GM12878 (cell line): ENCODE measurements at regions not wholly inside any gene's neighbourhood (a gene's known extent, or its start where the extent isn't known, plus 50 kb on each side); places are given as distances from the start of the nearest gene placed in this dataset.
"Not testable (repeated sequence)": the region's sequence is repeated elsewhere in the genome, so short reads cannot be mapped to it uniquely, and the experiment has no call there.

ENCODE experiments used
- ATAC-seq: fragments of 200-7000 bp; cut with Tn5 transposase; 3 replicates; pipeline ENCODE4 v1.9.1; 2020; ENCODE audit warnings: mild to moderate bottlenecking, moderate library complexity
- BruUV-seq: library from RNA; stranded (reverse); fragments of 400-500 nt; replicated peaks from 2 replicates; lab custom pipeline; 2021; lab: Mats Ljungman, UMichigan
- CTCF ChIA-PET: fragments of 300-600 bp; sonication (Branson Sonifier 250); formaldehyde crosslinking; extraction: SDS; loops from one replicate; lab custom pipeline; 2021; ENCODE audit warnings: inconsistent platforms; lab: Yijun Ruan, JAX
- POLR2A ChIA-PET: fragments of 350-600 bp; formaldehyde crosslinking; extraction: SDS; loops from one replicate; lab custom pipeline; 2021; ENCODE audit warnings: inconsistent platforms; lab: Charles Lee
- RAD21 ChIA-PET: fragments of 300-600 bp; sonication (Branson Sonifier 250); formaldehyde crosslinking; loops from one replicate; lab custom pipeline; 2023; ENCODE audit warnings: antibody characterized with exemption; ENCODE audit not compliant: unreplicated experiment; lab: Charles Lee
- SMC1A ChIA-PET: fragments of 300-600 bp; sonication (Branson Sonifier 250); formaldehyde crosslinking; loops from one replicate; lab custom pipeline; 2023; ENCODE audit not compliant: unreplicated experiment, uncharacterized antibody; lab: Charles Lee
- DNase-seq: peaks from one replicate; pipeline ENCODE4 v3.0.0-alpha.2; 2011; ENCODE audit warnings: low read depth, low spot score
- FAIRE-seq: peaks from 3 replicates; lab custom pipeline; 2011; peaks lifted over from hg19 to GRCh38; lab: Jason Lieb, UNC
- H2AFZ ChIP-seq: 2 replicates; pipeline ENCODE4 v1.6.0; 2011; ENCODE audit warnings: low read depth, low read length, control low read depth; ENCODE audit not compliant: control insufficient read depth
- H3K27ac ChIP-seq: 2 replicates; pipeline ENCODE4 v1.5.1; 2011; ENCODE audit warnings: control low read depth; ENCODE audit not compliant: control insufficient read depth, insufficient read depth
- H3K27me3 ChIP-seq, 2 experiments: replicated peaks in 1 of 2; 2 replicates each; pipeline versions ENCODE4 v1.6.0 to v1.6.1; 2011; ENCODE audit warnings: low read length in 1 of 2; ENCODE audit not compliant: control insufficient read depth in 2 of 2, insufficient read depth in 2 of 2
- H3K36me3 ChIP-seq, 2 experiments: 2 replicates each; pipeline ENCODE4 v1.5.1; 2011; ENCODE audit warnings: low read length in 1 of 2; ENCODE audit not compliant: control insufficient read depth in 2 of 2, insufficient read depth in 2 of 2
- H3K4me1 ChIP-seq: 2 replicates; pipeline ENCODE4 v1.6.1; 2011; ENCODE audit warnings: mild to moderate bottlenecking, low read length, moderate library complexity, mixed read lengths; ENCODE audit not compliant: control insufficient read depth, insufficient read depth
- H3K4me2 ChIP-seq: 2 replicates; pipeline ENCODE4 v1.6.0; 2011; ENCODE audit warnings: control low read depth; ENCODE audit not compliant: control insufficient read depth, insufficient read depth
- H3K4me3 ChIP-seq: fragments of 200-600 bp; sonication (generic); 2 replicates; pipeline ENCODE4 v1.5.1; 2016
- H3K79me2 ChIP-seq: 2 replicates; pipeline ENCODE4 v1.6.0; 2011; ENCODE audit warnings: low read length; ENCODE audit not compliant: control insufficient read depth, insufficient read depth
- H3K9ac ChIP-seq: 2 replicates; pipeline ENCODE4 v1.8.0; 2011; ENCODE audit warnings: low read length, control low read depth, mixed read lengths; ENCODE audit not compliant: control insufficient read depth, insufficient read depth
- H3K9me3 ChIP-seq: replicated peaks from 3 replicates; pipeline ENCODE4 v1.5.1; 2011; ENCODE audit warnings: mild to moderate bottlenecking, low read length; ENCODE audit not compliant: control insufficient read depth, insufficient read depth
- H4K20me1 ChIP-seq: 2 replicates; pipeline ENCODE4 v1.6.0; 2011; ENCODE audit not compliant: control insufficient read depth, insufficient read depth
- WGBS: methylation state at CpG from one replicate; pipeline ENCODE4 v1.1.6; 2016; ENCODE audit warnings: low lambda C conversion rate; ENCODE audit not compliant: insufficient replicate concordance, insufficient coverage; ENCODE audit errors: missing lambda C conversion rate; 5-methylcytosine and 5-hydroxymethylcytosine counted together
- in situ Hi-C: fragments of 300-500 bp; cut with MboI; formaldehyde crosslinking; loops from 9 replicates; pipeline ENCODE4 v1.14.3; 2018; ENCODE audit warnings: mixed read lengths
- intact Hi-C: fragments of 100-400 bp; cut with micrococcal nuclease; formaldehyde crosslinking; loops from one replicate; pipeline ENCODE4 v1.14.2; 2022; ENCODE audit not compliant: unreplicated experiment

GRCh38 chr16:88152879-88153278 is 201.6 kb downstream of the BANP start:
- H3K4me1 ChIP-seq, CTCF ChIA-PET, FAIRE-seq, BruUV-seq, H3K4me2 ChIP-seq, H3K4me3 ChIP-seq, DNase-seq, intact Hi-C loops, H3K27ac ChIP-seq, SMC1A ChIA-PET, ATAC-seq, H3K27me3 ChIP-seq, H4K20me1 ChIP-seq, H3K9me3 ChIP-seq, in situ Hi-C loops, H3K9ac ChIP-seq, POLR2A ChIA-PET, RAD21 ChIA-PET, H3K36me3 ChIP-seq, H3K79me2 ChIP-seq, H2AFZ ChIP-seq: not testable (repeated sequence)
- WGBS, result 61% methylated on average over 14 of the region's 20 CpGs

- in situ Hi-C loops, CTCF ChIA-PET, H3K36me3 ChIP-seq, RAD21 ChIA-PET, H3K27me3 ChIP-seq, H3K9me3 ChIP-seq, intact Hi-C loops, H4K20me1 ChIP-seq, SMC1A ChIA-PET, H3K79me2 ChIP-seq, H3K4me2 ChIP-seq, H3K4me3 ChIP-seq, DNase-seq, H3K9ac ChIP-seq, H3K4me1 ChIP-seq, POLR2A ChIA-PET, H2AFZ ChIP-seq, ATAC-seq, H3K27ac ChIP-seq, FAIRE-seq, BruUV-seq: not testable (repeated sequence)
- WGBS, result 44% methylated on average over 10 of the region's 12 CpGs
These were observed 202.3 kb downstream of the BANP start for GRCh38 chr16:88153516-88153915.

GRCh38 chr16:88154886-88155285 is 203.7 kb downstream of the BANP start:
- BruUV-seq, result not testable (repeated sequence)

GRCh38 chr16:88155681-88156080 is 204.4 kb downstream of the BANP start:
- BruUV-seq, result not testable (repeated sequence)

More at GRCh38 chr16:88154886-88155285, 203.7 kb downstream of the BANP start:
- H2AFZ ChIP-seq, RAD21 ChIA-PET, H3K9ac ChIP-seq, H3K4me3 ChIP-seq, in situ Hi-C loops, SMC1A ChIA-PET, intact Hi-C loops, H3K79me2 ChIP-seq, H3K9me3 ChIP-seq, H3K36me3 ChIP-seq, DNase-seq, H3K27me3 ChIP-seq, ATAC-seq, CTCF ChIA-PET, H3K4me1 ChIP-seq, POLR2A ChIA-PET, H4K20me1 ChIP-seq, FAIRE-seq, H3K27ac ChIP-seq, H3K4me2 ChIP-seq: not testable (repeated sequence)
- 51% methylated on average over 8 of the region's 8 CpGs for WGBS

More at GRCh38 chr16:88155681-88156080, 204.4 kb downstream of the BANP start:
- H3K9ac ChIP-seq, POLR2A ChIA-PET, H3K36me3 ChIP-seq, H3K4me2 ChIP-seq, intact Hi-C loops, RAD21 ChIA-PET, H3K27me3 ChIP-seq, FAIRE-seq, SMC1A ChIA-PET, H3K4me1 ChIP-seq, ATAC-seq, DNase-seq, in situ Hi-C loops, H4K20me1 ChIP-seq, H3K79me2 ChIP-seq, H3K4me3 ChIP-seq, CTCF ChIA-PET, H3K27ac ChIP-seq, H2AFZ ChIP-seq, H3K9me3 ChIP-seq: not testable (repeated sequence)
- WGBS, result 32% methylated on average over 10 of the region's 10 CpGs
